ENCODE measurements at regions not wholly inside any gene's neighbourhood (a gene's known extent, or its start where the extent isn't known, plus 50 kb on each side); places are given as distances from the start of the nearest gene placed in this dataset.
"Not testable (repeated sequence)": the region's sequence is repeated elsewhere in the genome, so short reads cannot be mapped to it uniquely, and the experiment has no call there.

- H3K4me3 ChIP-seq (ENCODE audit: low read length); DNase-seq (ENCODE audit: low read depth, low spot score): not testable (repeated sequence)
Observed at GRCh38 chr2:154576699-154577098, 121.8 kb upstream of the KCNJ3 start.

- no peak overlapping the region for H3K4me3 ChIP-seq (ENCODE audit: low read length)
- no peak for DNase-seq (ENCODE audit: low read depth, low spot score)
Observed at GRCh38 chr2:154577390-154577789, 121.1 kb upstream of the KCNJ3 start.

- no peak for DNase-seq (ENCODE audit: low read depth, low spot score)
- no peak overlapping the region for H3K4me3 ChIP-seq (ENCODE audit: low read length)
Observed at GRCh38 chr2:154580767-154581166, 117.7 kb upstream of the KCNJ3 start.

GRCh38 chr2:154582694-154583093, 115.8 kb upstream of the KCNJ3 start:
- not testable (repeated sequence) for DNase-seq (ENCODE audit: low read depth, low spot score); H3K4me3 ChIP-seq (ENCODE audit: low read length)

- DNase-seq (ENCODE audit: low read depth, low spot score); H3K4me3 ChIP-seq (ENCODE audit: low read length): not testable (repeated sequence)
Observed at GRCh38 chr2:154583274-154583673, 115.2 kb upstream of the KCNJ3 start.

GRCh38 chr2:154587739-154588138, 110.8 kb upstream of the KCNJ3 start:
- DNase-seq (ENCODE audit: low read depth, low spot score): no peak
- no peak overlapping the region for H3K4me3 ChIP-seq (ENCODE audit: low read length)

- H3K4me3 ChIP-seq (ENCODE audit: low read length): no peak overlapping the region
- no peak for DNase-seq (ENCODE audit: low read depth, low spot score)
Observed at GRCh38 chr2:154588838-154589237, 109.7 kb upstream of the KCNJ3 start.

- H3K4me3 ChIP-seq (ENCODE audit: low read length): no peak overlapping the region
- no peak for DNase-seq (ENCODE audit: low read depth, low spot score)
Observed at GRCh38 chr2:154589514-154589913, 109.0 kb upstream of the KCNJ3 start.

GRCh38 chr2:154591294-154591820, 107.1 kb upstream of the KCNJ3 start:
- DNase-seq (ENCODE audit: low read depth, low spot score): no peak
- no peak overlapping the region for H3K4me3 ChIP-seq (ENCODE audit: low read length)

GRCh38 chr2:154599189-154599588, 99.3 kb upstream of the KCNJ3 start:
- no peak overlapping the region for H3K4me3 ChIP-seq (ENCODE audit: low read length)
- DNase-seq (ENCODE audit: low read depth, low spot score): no peak

- H3K4me3 ChIP-seq (ENCODE audit: low read length): no peak overlapping the region
- no peak for DNase-seq (ENCODE audit: low read depth, low spot score)
Observed at GRCh38 chr2:154600927-154601494, 97.5 kb upstream of the KCNJ3 start.

GRCh38 chr2:154603682-154604081, 94.8 kb upstream of the KCNJ3 start:
- no peak overlapping the region for H3K4me3 ChIP-seq (ENCODE audit: low read length)
- DNase-seq (ENCODE audit: low read depth, low spot score): no peak

GRCh38 chr2:154608438-154608837, 90.1 kb upstream of the KCNJ3 start:
- no peak for DNase-seq (ENCODE audit: low read depth, low spot score)
- H3K4me3 ChIP-seq (ENCODE audit: low read length): no peak overlapping the region

GRCh38 chr2:154614906-154615305, 83.6 kb upstream of the KCNJ3 start:
- DNase-seq (ENCODE audit: low read depth, low spot score): no peak
- H3K4me3 ChIP-seq (ENCODE audit: low read length): no peak overlapping the region

- H3K4me3 ChIP-seq (ENCODE audit: low read length): no peak overlapping the region
- no peak for DNase-seq (ENCODE audit: low read depth, low spot score)
Observed at GRCh38 chr2:154616659-154617058, 81.8 kb upstream of the KCNJ3 start.

GRCh38 chr2:154620471-154620870, 78.0 kb upstream of the KCNJ3 start:
- H3K4me3 ChIP-seq (ENCODE audit: low read length): no peak overlapping the region
- no peak for DNase-seq (ENCODE audit: low read depth, low spot score)

- DNase-seq (ENCODE audit: low read depth, low spot score): peak; percentile 19
- H3K4me3 ChIP-seq (ENCODE audit: low read length): no peak overlapping the region
Observed at GRCh38 chr2:154623819-154624218, 74.7 kb upstream of the KCNJ3 start.

- DNase-seq (ENCODE audit: low read depth, low spot score): no peak
- H3K4me3 ChIP-seq (ENCODE audit: low read length): no peak overlapping the region
Observed at GRCh38 chr2:154637456-154637855, 61.0 kb upstream of the KCNJ3 start.

- no peak for DNase-seq (ENCODE audit: low read depth, low spot score)
- no peak overlapping the region for H3K4me3 ChIP-seq (ENCODE audit: low read length)
Observed at GRCh38 chr2:154638783-154639182, 59.7 kb upstream of the KCNJ3 start.

GRCh38 chr2:154640000-154640399, 58.5 kb upstream of the KCNJ3 start:
- no peak overlapping the region for H3K4me3 ChIP-seq (ENCODE audit: low read length)
- no peak for DNase-seq (ENCODE audit: low read depth, low spot score)

All from Jurkat, Clone E6-1 (cell line).